IMR-90 (cell line): ENCODE measurements at regions not wholly inside any gene's neighbourhood (a gene's known extent, or its start where the extent isn't known, plus 50 kb on each side); places are given as distances from the start of the nearest gene placed in this dataset.

ENCODE experiments used
- ATAC-seq: fragments of 200-7000 bp; cut with Tn5 transposase; 2 replicates; pipeline ENCODE4 v1.9.1; 2020; ENCODE audit warnings: low read depth, mild to moderate bottlenecking, moderate library complexity
- BruUV-seq: library from RNA; stranded (reverse); fragments of 400-500 nt; replicated peaks from 2 replicates; lab custom pipeline; 2021; lab: Mats Ljungman, UMichigan
- CTCF ChIA-PET: fragments of 300-600 bp; formaldehyde crosslinking; extraction: SDS; loops from one replicate; lab custom pipeline; 2021; ENCODE audit warnings: antibody characterized with exemption; lab: Yijun Ruan, JAX
- POLR2A ChIA-PET: fragments of 300-600 bp; sonication (Branson Sonifier 250); formaldehyde crosslinking; loops from one replicate; lab custom pipeline; 2022; ENCODE audit warnings: antibody characterized with exemption; ENCODE audit not compliant: unreplicated experiment; lab: Charles Lee
- DNase-seq: peaks from one replicate; pipeline ENCODE4 v3.0.0; 2013
- H2AFZ ChIP-seq: replicated peaks from 2 replicates; pipeline ENCODE3; 2013; ENCODE audit warnings: low read length, mild to moderate bottlenecking; ENCODE audit not compliant: poor library complexity
- H2AK5ac ChIP-seq: 2 replicates; pipeline ENCODE4 v1.6.1; 2013; ENCODE audit warnings: low read depth, low read length, inconsistent platforms
- H2AK9ac ChIP-seq: replicated peaks from 2 replicates; pipeline ENCODE3; 2013; ENCODE audit warnings: mild to moderate bottlenecking, low read depth, low read length, moderate library complexity; ENCODE audit not compliant: poor library complexity
- H2BK120ac ChIP-seq: 2 replicates; pipeline ENCODE4 v1.6.1; 2013; ENCODE audit warnings: low read depth, low read length, inconsistent platforms
- H2BK15ac ChIP-seq: 3 replicates; pipeline ENCODE4 v1.6.1; 2013; ENCODE audit warnings: low read depth, low read length, inconsistent platforms
- H2BK20ac ChIP-seq: 2 replicates; pipeline ENCODE4 v1.6.1; 2013; ENCODE audit warnings: low read depth, mild to moderate bottlenecking, inconsistent platforms, low read length, moderate library complexity
- H2BK5ac ChIP-seq: 2 replicates; pipeline ENCODE4 v1.6.1; 2013; ENCODE audit warnings: mild to moderate bottlenecking, low read depth, low read length, inconsistent platforms; ENCODE audit not compliant: poor library complexity, severe bottlenecking
- H3K14ac ChIP-seq: replicated peaks from 2 replicates; pipeline ENCODE4 v1.6.1; 2013; ENCODE audit warnings: low read depth, low read length, inconsistent platforms
- H3K18ac ChIP-seq: 2 replicates; pipeline ENCODE4 v1.6.1; 2013; ENCODE audit warnings: low read depth, low read length, control low read depth
- H3K23ac ChIP-seq: 2 replicates; pipeline ENCODE4 v1.6.1; 2013; ENCODE audit warnings: low read depth, low read length, inconsistent platforms
- H3K27ac ChIP-seq: 2 replicates; pipeline ENCODE4 v1.5.1; 2013; ENCODE audit warnings: mild to moderate bottlenecking, control low read depth, low read length; ENCODE audit not compliant: insufficient read depth
- H3K27me3 ChIP-seq: 2 replicates; pipeline ENCODE4 v1.6.1; 2013; ENCODE audit warnings: low read length; ENCODE audit not compliant: control insufficient read depth, insufficient read depth
- H3K36me3 ChIP-seq: 2 replicates; pipeline ENCODE4 v1.6.1; 2013; ENCODE audit warnings: low read length, mixed read lengths; ENCODE audit not compliant: control insufficient read depth, insufficient read depth
- H3K4ac ChIP-seq: 2 replicates; pipeline ENCODE4 v1.6.1; 2013; ENCODE audit warnings: low read depth, low read length, inconsistent platforms
- H3K4me1 ChIP-seq: 2 replicates; pipeline ENCODE4 v1.6.1; 2013; ENCODE audit warnings: low read length, mixed read lengths; ENCODE audit not compliant: control insufficient read depth, insufficient read depth
- H3K4me2 ChIP-seq: 2 replicates; pipeline ENCODE4 v1.6.1; 2013; ENCODE audit warnings: low read depth, mild to moderate bottlenecking, control low read depth, low read length, moderate library complexity
- H3K4me3 ChIP-seq: 2 replicates; pipeline ENCODE4 v1.5.1; 2013; ENCODE audit warnings: low read depth, mild to moderate bottlenecking, control low read depth, low read length, moderate library complexity; ENCODE audit not compliant: insufficient read depth
- H3K56ac ChIP-seq: 2 replicates; pipeline ENCODE4 v1.6.1; 2013; ENCODE audit warnings: low read length, inconsistent platforms; ENCODE audit not compliant: insufficient read depth; ENCODE audit errors: extremely low read depth
- H3K79me1 ChIP-seq, 2 experiments: 2 replicates each; pipeline ENCODE4 v1.6.1; 2013; ENCODE audit warnings: low read length in 2 of 2, inconsistent platforms in 1 of 2, low read depth in 1 of 2
- H3K9ac ChIP-seq: 2 replicates; pipeline ENCODE4 v1.6.1; 2013; ENCODE audit warnings: low read depth, low read length, control low read depth
- H3K9me1 ChIP-seq: 2 replicates; pipeline ENCODE4 v1.6.1; 2013; ENCODE audit warnings: low read length, inconsistent platforms; ENCODE audit not compliant: insufficient read depth
- H3K9me3 ChIP-seq: 2 replicates; pipeline ENCODE4 v1.6.1; 2013; ENCODE audit warnings: low read length; ENCODE audit not compliant: control insufficient read depth, insufficient read depth
- H4K20me1 ChIP-seq: 2 replicates; pipeline ENCODE4 v1.6.1; 2013; ENCODE audit warnings: low read length, inconsistent platforms; ENCODE audit not compliant: insufficient read depth
- H4K5ac ChIP-seq: 2 replicates; pipeline ENCODE4 v1.6.1; 2013; ENCODE audit warnings: mild to moderate bottlenecking, low read depth, low read length, control low read depth
- H4K8ac ChIP-seq, 2 experiments: 2 replicates each; pipeline ENCODE4 v1.6.1; 2013; ENCODE audit warnings: low read depth in 2 of 2, low read length in 2 of 2, control low read depth in 1 of 2, inconsistent platforms in 1 of 2
- H4K91ac ChIP-seq: 2 replicates; pipeline ENCODE4 v1.6.1; 2013; ENCODE audit warnings: low read depth, low read length, inconsistent platforms; ENCODE audit not compliant: insufficient read depth
- FOS ChIP-seq: fragments of 150-350 bp; IDR thresholded peaks from 2 replicates; pipeline ENCODE4 v1.6.1; 2016; ENCODE audit warnings: low read depth, low read length
- WGBS, 2 experiments: methylation state at CpG; one replicate each; pipeline versions ENCODE4 v1.1.5 to v1.1.7; 2013; ENCODE audit warnings: missing lambda C conversion rate in 2 of 2; ENCODE audit not compliant: insufficient read length in 1 of 2; ENCODE audit errors: extremely low coverage in 2 of 2; 5-methylcytosine and 5-hydroxymethylcytosine counted together
- dilution Hi-C: fragments of 300-500 bp; cut with HindIII; formaldehyde crosslinking; loops from one replicate; pipeline ENCODE4 v1.14.3; 2018; ENCODE audit warnings: low sequenced_read_pairs; ENCODE audit not compliant: unreplicated experiment
- in situ Hi-C: fragments of 300-500 bp; cut with MboI; formaldehyde crosslinking; loops from 3 replicates; pipeline ENCODE4 v1.14.3; 2019; ENCODE audit warnings: low sequenced_read_pairs, inconsistent platforms, mixed read lengths
- intact Hi-C: fragments of 100-400 bp; cut with micrococcal nuclease; formaldehyde crosslinking; loops from 2 replicates; pipeline ENCODE4 v1.10.0; 2022

DNA sequence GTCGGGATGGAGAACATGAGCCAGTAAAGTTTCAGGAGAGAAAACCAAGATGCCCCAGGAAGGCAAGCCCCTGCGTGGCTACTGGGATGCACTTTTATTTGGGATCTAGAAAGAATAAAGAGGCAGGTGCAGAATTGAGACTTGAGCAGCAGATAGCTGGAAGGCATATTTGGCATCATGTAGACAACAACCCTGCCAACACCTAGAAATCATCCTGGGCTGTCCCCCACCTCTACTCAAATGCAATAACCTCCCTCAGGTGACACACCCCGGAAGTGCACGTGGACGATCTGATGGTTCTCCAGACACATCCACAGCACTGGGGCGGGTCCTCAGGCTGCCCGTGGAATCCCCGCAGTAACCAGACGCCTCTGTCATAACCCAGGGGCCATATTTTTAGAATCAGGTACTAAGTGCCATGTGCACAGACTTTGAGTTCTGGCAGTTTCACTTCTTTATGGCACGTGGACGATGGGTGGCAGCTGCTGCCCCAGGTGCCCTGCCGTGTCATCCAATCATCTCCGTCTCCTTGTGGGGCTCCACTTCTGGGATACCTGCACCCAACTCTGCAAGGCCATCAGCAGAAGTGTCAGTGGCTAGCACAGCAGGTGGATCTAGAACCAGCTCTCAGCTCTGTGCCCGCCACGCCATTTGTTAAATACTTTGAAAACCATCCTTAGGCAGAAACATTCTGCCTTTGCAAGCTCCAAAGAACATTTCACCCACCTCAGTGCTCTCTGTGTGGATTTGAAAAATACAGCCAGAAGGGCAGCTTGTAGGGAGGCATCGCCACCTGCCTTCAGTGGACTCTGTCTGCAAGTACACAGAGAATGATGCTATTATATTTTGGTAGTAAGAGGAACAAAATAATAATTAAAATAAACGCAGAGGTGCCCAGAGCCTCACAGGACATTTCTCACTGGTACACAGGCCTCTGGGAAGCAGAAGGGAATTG lies 771.7 kb upstream of the TMEM132C start:
- POLR2A ChIA-PET: no interaction called here
- Histone ChIP-seq H3K23ac (no peak overlapping the region), H3K36me3 (no peaks in the 10 kb centered on the region), H4K5ac (no peak overlapping the region), H3K9me1 (no peaks in the 10 kb centered on the region), H2BK120ac (no peak overlapping the region), H3K79me1 (no peaks in the 10 kb centered on the region), H2AK5ac (no peak overlapping the region), H3K18ac (no peak overlapping the region), H3K4me2 (no peak overlapping the region), H2BK5ac (no peak overlapping the region), H3K4me3 (no peak overlapping the region), H2BK15ac (no peak overlapping the region), H3K9me3 (no peaks in the 10 kb centered on the region; the same call in 1 of the 2 replicates), H3K27ac (no peak overlapping the region), H4K20me1 (no peaks in the 10 kb centered on the region), H3K4ac (no peak overlapping the region), H3K56ac (no peak overlapping the region), H2AFZ (no peak overlapping the region), H2AK9ac (no peak overlapping the region), H2BK20ac (no peak overlapping the region), H3K14ac (no peak overlapping the region), H4K91ac (no peak overlapping the region), H3K4me1 (no peaks in the 10 kb centered on the region), H3K27me3 (no peaks in the 10 kb centered on the region), H4K8ac (no peak overlapping the region), H3K9ac (no peak overlapping the region)
- CTCF ChIA-PET: no interaction called here
- no TSS peak for BruUV-seq
- no peak for DNase-seq
- no peak for ATAC-seq
- intact Hi-C loops: no loop called here
- dilution Hi-C loops: no loop called here
- no peak for TF ChIP-seq FOS
- in situ Hi-C loops: no loop called here
- WGBS, 2 experiments: 76% methylated on average over 9 of the region's 17 CpGs; no CpG with 5 or more reads in 1 of the 2 experiments
